IPS DF 6.9 (cell line): ENCODE measurements at regions not wholly inside any gene's neighbourhood (a gene's known extent, or its start where the extent isn't known, plus 50 kb on each side); places are given as distances from the start of the nearest gene placed in this dataset.
"Not testable (repeated sequence)": the region's sequence is repeated elsewhere in the genome, so short reads cannot be mapped to it uniquely, and the experiment has no call there.

ENCODE experiments used
- DNase-seq: peaks from one replicate; pipeline ENCODE4 v3.0.0-alpha.2; 2013; ENCODE audit warnings: low read depth, low spot score
- H3K27ac ChIP-seq: one replicate; pipeline ENCODE4 v1.5.1; 2013; ENCODE audit warnings: low read length, control low read depth
- H3K27me3 ChIP-seq: 2 replicates; pipeline ENCODE4 v1.6.1; 2013; ENCODE audit warnings: mild to moderate bottlenecking, low read length; ENCODE audit not compliant: control insufficient read depth, insufficient read depth
- H3K36me3 ChIP-seq: 2 replicates; pipeline ENCODE4 v1.6.1; 2013; ENCODE audit warnings: low read length; ENCODE audit not compliant: control insufficient read depth, insufficient read depth
- H3K4me1 ChIP-seq: 2 replicates; pipeline ENCODE4 v1.6.1; 2013; ENCODE audit warnings: low read length; ENCODE audit not compliant: control insufficient read depth, insufficient read depth
- H3K4me3 ChIP-seq: 2 replicates; pipeline ENCODE4 v1.5.1; 2013; ENCODE audit warnings: mild to moderate bottlenecking, low read length
- H3K9me3 ChIP-seq: 2 replicates; pipeline ENCODE4 v1.6.1; 2013; ENCODE audit warnings: low read length, inconsistent platforms; ENCODE audit not compliant: control insufficient read depth, insufficient read depth
- WGBS: extraction: QIAGEN DNeasy Blood & Tissue Kit; methylation state at CpG from one replicate; pipeline ENCODE4 v1.1.7; 2013; ENCODE audit warnings: mixed read lengths, missing lambda C conversion rate; ENCODE audit not compliant: insufficient read length, insufficient coverage; 5-methylcytosine and 5-hydroxymethylcytosine counted together

DNA sequence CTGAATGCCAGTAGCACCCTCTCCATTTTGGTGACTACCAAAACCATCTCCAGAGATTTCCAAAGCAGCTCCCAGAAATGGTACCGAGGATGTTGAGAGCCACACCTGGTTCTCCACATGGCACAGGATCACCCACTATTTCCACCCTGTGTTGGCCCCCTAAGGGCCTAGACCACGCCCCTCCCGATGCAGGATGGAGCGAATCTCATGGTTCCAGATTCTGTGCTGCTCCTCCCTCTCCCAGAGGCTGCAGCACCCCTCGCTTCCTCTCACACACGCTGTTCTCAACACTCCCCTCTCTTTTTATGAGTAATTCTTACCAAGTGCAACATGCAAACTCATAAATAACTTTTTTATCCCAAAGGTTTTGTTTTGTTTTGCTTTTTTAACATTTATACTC is 571.5 kb downstream of the STK39 start:
- WGBS, result no CpG with 5 or more reads among the region's 6 CpGs

DNA sequence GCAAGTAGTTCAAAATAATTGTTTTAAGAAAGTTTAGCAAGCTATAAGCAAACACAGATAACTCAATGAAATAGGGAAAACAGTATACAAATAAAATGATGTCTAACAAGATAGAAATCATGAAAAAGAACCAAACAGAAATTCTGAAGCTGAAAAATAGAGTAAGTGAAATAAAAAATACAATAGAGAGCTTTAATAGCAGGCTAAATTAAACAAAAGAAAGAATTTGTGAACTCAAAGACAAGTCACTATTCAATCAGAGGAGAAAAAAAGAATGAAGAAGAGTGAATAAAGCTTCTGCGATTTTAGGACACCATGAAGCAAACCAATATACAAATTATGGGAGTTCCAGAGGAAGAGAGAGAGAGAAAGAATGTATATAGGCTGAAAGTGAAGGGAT is 576.8 kb downstream of the STK39 start:
- DNase-seq, result no peak
- Histone ChIP-seq H3K9me3 (no peaks in the 10 kb centered on the region), H3K4me3 (no peak overlapping the region), H3K36me3 (no peaks in the 10 kb centered on the region), H3K27ac (no peak overlapping the region), H3K4me1 (no peaks in the 10 kb centered on the region), H3K27me3 (no peaks in the 10 kb centered on the region)
- no CpG with 5 or more reads among the region's 1 CpG for WGBS

More for the DNA sequence above, 571.5 kb downstream of the STK39 start:
- DNase-seq, result no peak
- no peaks in the 10 kb centered on the region for H3K9me3 ChIP-seq
- no peak overlapping the region for H3K4me3 ChIP-seq
- 0 out of 2 replicates have a peak, but pooled peaks cover 1% of the 10 kb centered on the region for H3K4me1 ChIP-seq
- no peaks in the 10 kb centered on the region for H3K36me3 ChIP-seq
- H3K27ac ChIP-seq, result no peak overlapping the region
- no peaks in the 10 kb centered on the region for H3K27me3 ChIP-seq

DNA sequence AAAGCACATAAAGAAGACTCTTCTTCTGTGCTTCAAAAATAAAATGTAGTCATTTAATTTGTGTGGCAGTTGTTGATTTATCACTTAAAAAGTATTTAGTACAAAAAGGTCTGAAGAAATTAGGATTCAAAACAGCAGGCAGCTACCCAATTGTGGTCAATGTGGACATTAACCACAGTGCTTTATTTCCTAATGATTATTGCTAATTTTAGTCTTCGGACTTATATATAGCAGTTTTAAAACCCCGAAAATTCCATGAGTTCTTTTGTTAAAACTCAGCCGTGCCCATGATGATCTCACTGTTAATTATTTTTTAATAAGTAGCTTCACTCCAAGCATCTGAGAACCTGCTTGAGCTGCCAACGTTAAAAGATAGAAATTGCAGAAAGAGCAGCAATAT is 594.3 kb downstream of the STK39 start:
- Histone ChIP-seq H3K27ac (no peak overlapping the region), H3K9me3 (no peaks in the 10 kb centered on the region), H3K36me3 (no peaks in the 10 kb centered on the region; the same call in 1 of the 2 replicates), H3K27me3 (no peaks in the 10 kb centered on the region), H3K4me1 (no peaks in the 10 kb centered on the region), H3K4me3 (no peak overlapping the region)
- no CpG with 5 or more reads among the region's 4 CpGs for WGBS
- DNase-seq, result no peak

DNA sequence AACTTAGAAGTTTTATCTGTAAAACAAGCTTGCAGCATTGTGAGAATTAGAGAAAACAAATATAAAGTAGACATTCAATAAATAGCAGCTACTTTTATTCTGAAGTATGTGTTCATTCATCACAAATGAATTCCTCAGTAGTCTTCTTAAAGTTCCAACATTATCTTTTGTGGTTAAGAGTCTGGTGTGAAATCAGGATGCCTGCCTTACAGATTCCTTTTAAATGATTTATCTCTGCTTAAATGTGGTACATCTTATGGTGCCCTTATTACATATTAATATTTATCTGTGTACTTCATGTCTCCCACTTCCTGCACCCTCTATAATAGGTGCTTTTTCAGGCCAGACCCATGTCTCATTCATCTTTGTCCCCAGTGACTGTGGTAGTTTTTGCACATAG is 595.0 kb downstream of the STK39 start:
- H3K36me3 ChIP-seq, result no peaks in the 10 kb centered on the region; the same call in 1 of the 2 replicates
- no peak overlapping the region for H3K4me3 ChIP-seq
- H3K27me3 ChIP-seq, result no peaks in the 10 kb centered on the region
- H3K27ac ChIP-seq, result no peak overlapping the region
- no peaks in the 10 kb centered on the region for H3K9me3 ChIP-seq
- H3K4me1 ChIP-seq, result no peaks in the 10 kb centered on the region
- no peak for DNase-seq

- DNase-seq, result no peak
- Histone ChIP-seq H3K4me3 (no peak overlapping the region), H3K27me3 (no peaks in the 10 kb centered on the region), H3K4me1 (no peaks in the 10 kb centered on the region), H3K27ac (no peak overlapping the region), H3K9me3 (no peaks in the 10 kb centered on the region), H3K36me3 (no peaks in the 10 kb centered on the region; the same call in 1 of the 2 replicates)
- 100% methylated on average over 2 of the region's 5 CpGs for WGBS
These were observed 595.8 kb downstream of the STK39 start for GRCh38 chr2:167651406-167652151.

GRCh38 chr2:167646557-167646956 is 600.8 kb downstream of the STK39 start:
- H3K4me3 ChIP-seq, result no peak overlapping the region
- no peaks in the 10 kb centered on the region; the same call in 1 of the 2 replicates for H3K36me3 ChIP-seq
- no peak for DNase-seq
- H3K27me3 ChIP-seq, result no peaks in the 10 kb centered on the region
- H3K27ac ChIP-seq, result no peak overlapping the region
- WGBS, result no CpG with 5 or more reads among the region's 2 CpGs
- no peaks in the 10 kb centered on the region for H3K4me1 ChIP-seq
- no peaks in the 10 kb centered on the region for H3K9me3 ChIP-seq

- WGBS, result no CpG with 5 or more reads among the region's 1 CpG
- Histone ChIP-seq H3K4me3 (no peak overlapping the region), H3K9me3 (no peaks in the 10 kb centered on the region), H3K27me3 (no peaks in the 10 kb centered on the region), H3K27ac (no peak overlapping the region), H3K4me1 (no peaks in the 10 kb centered on the region), H3K36me3 (no peaks in the 10 kb centered on the region)
- no peak for DNase-seq
These were observed 607.3 kb downstream of the STK39 start for GRCh38 chr2:167640096-167640495.

- Histone ChIP-seq H3K9me3 (no peaks in the 10 kb centered on the region), H3K36me3 (no peaks in the 10 kb centered on the region), H3K27ac (no peak overlapping the region), H3K27me3 (no peaks in the 10 kb centered on the region), H3K4me1 (no peaks in the 10 kb centered on the region), H3K4me3 (no peak overlapping the region)
- no peak for DNase-seq
These were observed 609.7 kb downstream of the STK39 start for GRCh38 chr2:167637741-167638140.

DNA sequence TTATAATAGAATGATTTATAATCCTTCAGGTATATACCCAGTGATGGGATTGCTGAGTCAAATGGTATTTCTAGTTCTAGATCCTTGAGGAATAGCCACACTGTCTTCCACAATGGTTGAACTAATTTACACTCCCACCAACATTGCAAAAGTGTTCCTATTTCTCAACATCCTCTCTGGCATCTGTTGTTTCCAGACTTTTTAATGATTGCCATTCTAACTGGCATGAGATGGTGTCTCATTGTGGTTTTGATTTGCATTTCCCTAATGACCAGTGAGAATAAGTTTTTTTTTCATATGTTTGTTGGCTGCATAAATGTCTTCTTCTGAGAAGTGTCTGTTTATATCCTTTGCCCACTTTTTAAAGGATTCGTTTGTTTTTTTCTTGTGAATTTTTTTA is 615.1 kb downstream of the STK39 start:
- H3K4me1 ChIP-seq, DNase-seq, H3K36me3 ChIP-seq, H3K4me3 ChIP-seq, H3K27me3 ChIP-seq, H3K27ac ChIP-seq, H3K9me3 ChIP-seq: not testable (repeated sequence)
- WGBS, result no CpG with 5 or more reads among the region's 1 CpG

GRCh38 chr2:167626961-167627360 is 620.4 kb downstream of the STK39 start:
- H3K4me1 ChIP-seq, result no peaks in the 10 kb centered on the region
- H3K27me3 ChIP-seq, result no peaks in the 10 kb centered on the region
- H3K36me3 ChIP-seq, result no peaks in the 10 kb centered on the region
- no peak overlapping the region for H3K4me3 ChIP-seq
- no peak overlapping the region for H3K27ac ChIP-seq
- no peaks in the 10 kb centered on the region for H3K9me3 ChIP-seq
- no peak for DNase-seq

DNA sequence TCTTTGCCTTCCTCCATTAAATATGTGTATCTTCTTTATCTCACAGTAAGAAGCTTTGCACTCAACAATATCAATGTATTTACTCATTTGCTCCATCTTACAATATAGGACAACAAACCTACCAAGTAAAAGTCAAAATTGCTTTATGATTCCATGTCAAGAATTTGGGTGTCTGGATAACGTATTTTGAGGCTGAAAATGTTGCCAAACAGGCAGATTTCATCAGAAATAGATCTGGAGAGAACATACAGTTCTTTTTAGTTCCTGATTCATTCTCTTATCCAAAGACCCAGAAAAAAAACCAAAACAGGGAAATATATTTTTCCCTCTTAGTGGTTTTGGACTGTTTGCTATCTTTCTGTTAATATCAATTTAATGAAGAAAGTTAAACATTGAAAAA is 621.1 kb downstream of the STK39 start:
- Histone ChIP-seq H3K27me3 (no peaks in the 10 kb centered on the region), H3K36me3 (no peaks in the 10 kb centered on the region), H3K4me3 (no peak overlapping the region), H3K4me1 (no peaks in the 10 kb centered on the region), H3K27ac (no peak overlapping the region), H3K9me3 (no peaks in the 10 kb centered on the region)
- no peak for DNase-seq
- no CpG with 5 or more reads among the region's 1 CpG for WGBS
